Lung microvascular endothelial cell (primary cell): ENCODE measurements at regions not wholly inside any gene's neighbourhood (a gene's known extent, or its start where the extent isn't known, plus 50 kb on each side); places are given as distances from the start of the nearest gene placed in this dataset.
"Not testable (repeated sequence)": the region's sequence is repeated elsewhere in the genome, so short reads cannot be mapped to it uniquely, and the experiment has no call there.

Experiments used
- DNase-seq, 2 donors: peaks; one replicate each; pipeline versions ENCODE4 v3.0.0 to v3.0.0-alpha.2; 2010; ENCODE audit warnings: low read depth in 2 of 2

DNA sequence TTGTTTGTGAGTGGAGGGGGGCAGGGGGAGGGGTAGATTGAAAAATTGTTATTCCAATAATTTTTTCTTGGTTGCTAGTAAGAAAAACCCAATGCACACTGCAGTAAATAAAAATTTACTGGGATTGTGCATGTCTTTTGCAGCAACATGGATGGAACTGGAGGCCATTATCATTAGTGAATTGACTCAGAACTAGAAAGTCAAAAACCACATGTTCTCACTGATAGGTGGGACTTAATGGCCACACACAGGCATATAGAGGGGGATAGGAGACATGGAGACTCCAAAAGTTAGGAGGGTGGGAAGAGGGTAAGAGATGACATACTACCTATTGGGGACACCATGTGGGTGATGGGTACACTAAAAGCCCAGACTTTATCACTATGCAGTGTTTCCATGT lies 67.2 kb downstream of the BUB3 start:
- DNase-seq: no peak

DNA sequence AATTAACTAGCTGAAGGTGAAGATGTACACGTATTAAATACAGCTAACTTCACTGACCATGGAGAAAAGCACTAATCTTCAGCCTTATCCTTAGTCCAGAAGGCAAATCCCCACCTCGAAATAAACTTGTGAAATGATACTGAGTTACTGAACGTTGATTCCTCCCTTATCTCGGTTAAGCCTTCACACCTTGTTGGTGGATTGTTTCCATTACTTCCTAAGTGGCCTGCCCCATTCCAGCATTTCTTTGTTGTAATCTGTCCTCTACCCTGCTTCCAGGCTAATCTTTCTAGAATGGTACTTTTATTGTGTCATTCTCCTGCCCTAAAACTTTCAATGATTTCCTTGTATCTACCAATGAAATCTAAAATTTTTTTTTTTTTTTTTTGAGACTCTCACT lies 68.6 kb downstream of the BUB3 start:
- DNase-seq: no peak

DNA sequence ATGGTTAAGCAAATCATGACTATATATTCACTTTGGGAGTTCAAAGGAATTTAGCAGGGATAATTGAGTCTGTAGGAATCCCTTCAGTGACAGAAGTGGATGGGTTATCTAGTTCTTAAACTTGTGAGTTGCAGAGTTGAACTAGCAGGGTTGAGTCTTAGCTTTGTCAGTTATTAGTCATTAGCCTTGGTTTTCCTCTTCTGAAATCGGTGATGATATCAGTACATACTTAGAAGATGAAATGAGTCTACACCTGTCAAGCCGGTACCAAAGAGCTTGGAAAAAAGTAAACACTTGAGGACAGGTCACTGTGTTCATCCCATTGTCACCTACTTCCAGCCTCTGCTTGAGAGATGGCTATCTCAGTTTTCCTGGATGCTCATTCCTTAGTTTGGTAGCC lies 73.5 kb downstream of the BUB3 start:
- no peak for DNase-seq

DNA sequence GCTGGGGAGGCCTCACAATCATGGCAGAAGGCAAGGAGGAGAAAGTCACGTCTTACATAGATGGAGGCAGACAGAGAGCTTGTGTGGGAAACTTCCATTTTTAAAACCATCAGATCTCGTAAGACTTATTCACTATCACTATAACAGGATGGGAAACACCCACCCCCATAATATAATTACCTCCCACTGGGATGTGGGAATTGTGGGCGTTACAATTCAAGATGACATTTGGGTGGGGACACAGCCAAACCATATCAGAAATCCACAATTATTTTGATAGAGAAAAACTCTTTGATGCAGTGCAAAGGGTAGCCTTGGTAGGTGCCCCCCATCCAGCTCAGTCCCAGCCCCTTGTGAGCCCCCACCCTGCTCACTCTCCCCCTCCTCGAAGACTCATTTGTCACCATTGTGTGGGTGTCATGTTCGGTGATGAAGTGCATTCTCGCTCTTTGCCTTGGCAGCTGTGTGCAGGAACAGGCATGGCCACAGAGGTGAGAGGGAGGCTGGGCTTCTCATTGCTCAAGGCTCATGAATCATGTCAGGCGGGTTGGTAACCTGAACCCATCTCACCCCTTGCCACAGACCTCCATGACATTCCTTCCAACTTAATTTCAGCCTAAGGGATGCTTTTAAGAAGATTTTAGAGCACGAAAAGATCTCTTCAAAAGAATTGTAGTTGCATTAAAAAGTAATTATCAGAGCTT lies 75.9 kb downstream of the BUB3 start:
- no peak for DNase-seq

DNA sequence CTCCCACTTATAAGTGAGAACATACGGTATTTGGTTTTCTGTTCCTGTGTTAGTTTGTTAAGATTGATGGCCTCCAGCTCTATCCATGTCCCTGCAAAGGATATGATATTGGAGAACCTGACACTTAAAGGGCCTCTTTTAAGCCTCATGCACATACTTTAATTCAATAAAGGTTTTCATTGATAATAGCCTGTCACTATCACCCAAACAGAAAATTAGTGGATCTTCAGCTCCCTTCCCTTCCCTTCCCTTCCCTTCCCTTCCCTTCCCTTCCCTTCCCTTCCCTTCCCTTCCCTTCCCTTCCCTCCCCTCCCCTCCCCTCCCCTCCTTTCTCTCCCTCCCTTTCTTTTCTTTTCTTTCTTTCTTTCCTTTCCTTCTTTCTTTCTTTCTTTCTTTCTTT lies 78.7 kb downstream of the BUB3 start:
- not testable (repeated sequence) for DNase-seq

DNA sequence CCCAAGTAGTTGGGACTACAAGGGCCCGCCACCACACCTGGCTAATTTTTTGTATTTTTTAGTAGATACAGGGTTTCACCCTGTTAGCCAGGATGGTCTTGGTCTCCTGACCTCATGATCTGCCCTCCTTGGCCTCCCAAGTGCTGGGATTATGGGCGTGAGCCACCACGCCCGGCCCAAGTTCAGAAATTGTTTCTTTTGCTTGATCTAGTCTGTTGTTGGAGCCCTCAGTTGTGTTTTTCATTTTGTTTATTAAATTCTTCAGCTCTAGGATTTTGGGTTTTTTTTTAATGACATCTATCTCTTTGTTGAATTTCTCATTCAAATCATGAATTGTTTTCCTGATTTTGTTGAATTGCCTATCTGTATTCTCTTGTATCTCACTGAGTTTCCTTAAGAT lies 80.8 kb downstream of the BUB3 start:
- DNase-seq: not testable (repeated sequence)

DNA sequence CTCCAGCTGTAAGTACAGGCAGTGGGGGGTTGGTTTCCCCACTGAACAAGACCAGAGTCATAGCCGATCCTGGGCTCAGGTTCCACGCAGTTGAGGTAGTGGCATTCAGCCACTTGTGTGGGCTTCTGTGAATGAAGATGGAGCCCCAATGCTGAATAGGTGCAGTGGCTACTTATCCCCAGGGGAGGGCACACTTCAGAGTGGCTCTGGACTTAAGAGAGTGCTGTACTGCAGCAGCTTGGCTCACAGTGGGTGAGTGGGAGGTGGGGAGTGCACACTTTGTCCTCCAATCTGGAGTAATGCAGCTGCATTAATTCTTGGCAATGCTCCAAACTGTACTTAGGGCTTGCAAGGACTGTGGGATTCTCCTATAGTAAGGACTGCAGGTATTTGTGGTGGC lies 81.9 kb downstream of the BUB3 start:
- DNase-seq: peak in 1 of 2 donors; percentile 5

DNA sequence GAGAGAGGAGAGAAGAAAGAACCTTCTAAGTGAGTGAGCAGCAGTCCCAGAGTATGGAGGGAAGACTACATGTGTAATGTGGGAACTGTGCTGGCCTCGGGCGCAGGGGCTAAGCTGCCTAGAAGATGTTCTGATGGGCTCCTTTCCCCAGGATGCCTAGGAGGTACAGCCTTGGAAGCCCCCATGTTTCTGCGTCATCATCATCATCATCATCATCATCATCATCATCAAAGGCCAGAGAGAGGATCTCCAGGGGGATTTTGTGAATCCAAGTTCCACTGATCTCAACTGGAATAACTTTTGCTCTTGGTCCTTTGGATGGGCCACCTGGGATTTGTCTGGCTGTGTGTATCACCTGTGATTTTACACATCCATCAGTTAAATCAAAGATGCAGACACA lies 86.0 kb downstream of the BUB3 start:
- no peak for DNase-seq

DNA sequence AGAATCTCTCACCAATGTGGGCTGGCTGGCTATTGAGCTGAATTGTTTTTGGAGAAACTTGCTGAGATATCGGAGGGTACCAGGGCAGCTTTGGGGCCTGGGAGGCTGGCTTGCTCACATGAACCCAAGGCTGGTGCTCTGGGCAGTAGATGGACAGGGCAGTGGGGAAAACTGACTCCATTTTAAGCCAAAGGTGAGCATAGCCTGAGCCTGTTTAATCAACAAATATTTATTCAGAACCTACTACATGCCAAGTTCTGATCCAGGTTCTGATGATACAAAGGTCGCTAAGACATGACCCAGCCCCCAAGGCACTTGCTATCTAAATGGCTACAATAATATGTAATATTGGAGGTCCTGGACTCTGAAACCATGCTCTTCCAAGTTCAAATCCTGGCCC lies 86.6 kb downstream of the BUB3 start:
- DNase-seq: no peak

DNA sequence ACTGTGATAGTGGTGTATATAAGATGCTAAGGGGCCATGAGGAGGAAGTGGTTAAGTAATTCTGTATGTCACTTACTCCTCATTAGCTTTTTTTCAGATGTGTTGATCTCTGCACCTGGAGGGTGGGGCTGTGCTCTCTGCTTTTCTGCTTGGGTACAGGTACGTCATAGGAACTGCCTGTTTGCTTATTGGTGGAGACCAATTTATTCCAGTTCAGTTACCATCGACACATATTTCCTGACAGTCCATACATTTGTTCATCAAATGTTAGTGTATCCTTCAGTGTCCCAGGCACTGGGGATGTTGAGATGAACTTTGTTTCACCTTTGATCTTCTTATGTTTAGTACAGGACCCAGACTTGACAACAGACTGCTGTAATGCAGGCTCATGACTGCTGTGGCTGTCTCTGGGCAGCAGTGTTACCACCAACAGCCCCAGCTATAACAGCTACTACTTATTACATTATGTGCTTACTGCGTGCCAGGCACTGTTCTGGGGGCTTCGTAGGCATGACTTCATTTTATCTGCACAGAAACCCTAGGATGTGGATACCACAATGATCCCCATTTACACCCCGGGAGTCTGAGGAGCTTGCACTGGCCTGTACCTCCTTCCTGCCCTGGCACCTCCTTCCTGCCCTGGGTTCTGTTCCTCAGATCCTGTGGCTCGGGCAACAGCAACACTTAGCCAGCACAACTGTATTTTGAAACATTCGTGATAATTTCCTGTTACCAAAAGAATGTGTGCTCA lies 87.4 kb downstream of the BUB3 start:
- peak in 1 of 2 donors; percentile 34 for DNase-seq

DNA sequence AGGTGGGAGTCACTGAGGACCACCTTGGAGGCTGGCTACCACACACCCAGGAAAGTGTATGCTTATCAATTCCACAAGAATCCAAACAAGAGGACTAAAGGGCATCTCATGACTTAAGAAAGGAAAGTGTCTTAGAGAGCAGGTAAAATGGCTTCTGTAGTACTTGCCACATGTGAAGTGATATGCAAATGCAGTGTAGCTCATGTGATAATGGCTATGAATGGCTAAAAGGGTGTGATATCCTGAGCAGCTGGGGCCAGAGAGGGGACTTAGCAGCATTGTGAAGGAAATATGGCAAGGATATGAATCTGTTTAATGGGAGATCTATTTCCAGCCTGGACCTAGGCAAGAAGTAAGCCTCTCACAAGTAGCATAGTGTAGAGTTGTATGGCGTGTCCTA lies 90.5 kb downstream of the BUB3 start:
- DNase-seq: no peak

DNA sequence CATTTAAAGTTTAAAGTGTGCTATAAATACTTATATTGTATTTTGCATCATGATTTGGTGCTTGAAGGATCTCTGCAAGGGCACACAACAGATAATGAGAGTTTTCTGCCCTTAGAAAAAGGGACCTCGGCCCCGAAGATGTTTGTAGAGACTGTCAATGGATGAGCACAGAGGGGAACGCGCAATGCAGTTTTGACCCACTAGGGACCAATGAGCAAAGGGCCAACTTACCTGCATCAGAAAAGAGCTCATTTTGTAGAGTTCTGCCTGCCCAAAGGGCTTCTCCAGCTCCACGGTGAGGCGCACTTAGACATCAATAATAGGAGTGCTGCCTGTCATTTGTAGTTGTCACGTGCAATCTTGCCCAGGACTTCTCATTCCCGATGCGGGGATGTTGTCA lies 91.1 kb downstream of the BUB3 start:
- DNase-seq: no peak

DNA sequence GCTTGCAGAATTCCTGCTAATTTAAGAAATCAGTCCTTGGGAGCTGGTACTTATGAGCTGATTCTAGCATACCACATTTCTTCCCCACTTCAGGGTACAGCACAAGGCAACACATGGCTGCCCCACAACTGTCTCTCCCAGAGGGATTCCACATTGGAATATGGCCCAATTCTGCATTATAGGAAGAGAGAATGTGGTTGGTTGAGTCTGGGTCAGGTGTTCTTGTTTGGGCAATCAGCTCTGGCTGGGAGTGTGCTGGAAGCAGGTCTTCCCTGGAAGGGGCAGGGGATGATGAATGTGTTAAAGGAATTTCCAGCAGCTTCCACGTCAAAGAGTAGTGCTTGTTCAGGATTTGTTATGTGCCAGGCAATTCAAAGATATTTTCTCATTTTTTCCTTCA lies 95.7 kb downstream of the BUB3 start:
- DNase-seq: no peak

DNA sequence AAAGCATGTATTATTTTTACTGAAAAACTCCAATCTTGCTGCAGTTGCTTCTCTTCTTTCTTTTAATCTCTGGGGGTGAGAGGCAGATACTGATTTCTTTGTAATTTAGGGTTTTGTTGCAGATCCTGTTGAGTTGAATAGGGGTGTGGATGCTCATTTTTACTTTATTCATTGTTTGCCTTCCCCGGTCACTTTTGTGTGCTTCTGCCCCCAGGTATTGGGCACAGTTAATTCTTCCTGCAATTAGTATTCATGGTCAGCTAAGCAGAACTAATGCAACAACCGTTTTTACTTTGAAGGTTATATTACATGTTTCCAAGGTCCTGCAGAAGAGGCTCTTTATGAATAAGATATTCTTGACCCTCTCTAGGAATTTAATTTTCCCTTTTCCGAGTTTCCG lies 96.4 kb downstream of the BUB3 start:
- DNase-seq: no peak

DNA sequence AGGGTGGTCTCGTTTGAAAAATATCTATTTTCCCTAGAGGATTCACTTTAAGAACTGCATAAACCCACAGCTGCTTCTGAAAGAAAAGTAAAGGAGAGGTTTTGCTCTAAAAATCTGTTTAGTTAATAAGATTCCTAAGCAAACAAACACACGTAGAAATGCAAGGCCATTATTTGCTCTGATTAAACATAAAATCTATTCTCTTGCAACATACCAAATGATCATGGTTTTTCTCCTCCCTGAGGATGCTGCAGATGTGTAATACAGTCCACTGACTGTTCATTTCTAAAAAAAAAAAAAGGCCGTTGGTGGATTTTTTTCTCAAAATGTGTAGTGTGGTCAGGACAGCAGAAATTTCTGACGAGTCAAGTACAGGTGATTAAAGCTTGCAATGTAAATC lies 98.6 kb downstream of the BUB3 start:
- no peak for DNase-seq

DNA sequence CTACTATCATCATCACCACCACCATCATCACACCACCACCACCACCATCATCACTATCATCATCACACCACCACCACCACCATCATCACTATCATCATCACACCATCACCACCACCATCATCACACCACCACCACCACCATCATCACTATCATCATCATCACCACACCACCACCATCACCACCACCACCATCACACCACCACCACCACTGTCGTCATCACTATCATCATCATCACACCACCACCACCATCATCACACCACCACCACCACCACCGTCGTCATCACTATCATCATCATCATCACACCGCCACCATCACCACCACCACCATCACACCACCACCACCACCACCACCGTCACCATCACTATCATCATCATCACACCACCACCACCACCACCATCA lies 100.1 kb downstream of the BUB3 start:
- not testable (repeated sequence) for DNase-seq

DNA sequence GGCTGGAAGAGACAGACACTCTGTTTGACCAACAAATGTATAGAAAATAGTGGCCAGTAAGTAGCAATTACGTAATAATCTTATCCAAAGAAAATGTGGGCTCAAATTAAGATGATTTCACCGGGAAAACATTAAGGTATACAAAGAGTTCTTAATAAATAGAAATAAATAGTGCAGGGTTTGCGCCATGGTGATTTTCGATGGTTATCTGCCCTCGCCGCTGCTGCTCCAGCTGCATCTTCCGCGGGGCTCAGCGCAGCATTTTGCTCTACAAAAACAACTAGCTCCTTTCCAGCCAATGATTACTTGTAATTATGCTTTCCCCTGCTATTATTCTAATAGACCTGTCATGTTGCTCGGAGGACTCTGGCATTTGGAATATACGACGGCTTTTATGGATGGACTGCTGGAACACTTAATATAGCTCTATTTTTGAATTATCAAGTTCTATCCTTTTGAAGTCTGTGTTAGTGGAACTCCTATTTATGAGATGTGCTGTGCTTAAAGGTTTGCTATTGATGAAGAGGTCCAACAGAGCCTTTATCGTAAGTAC lies 103.8 kb downstream of the BUB3 start:
- no peak for DNase-seq

DNA sequence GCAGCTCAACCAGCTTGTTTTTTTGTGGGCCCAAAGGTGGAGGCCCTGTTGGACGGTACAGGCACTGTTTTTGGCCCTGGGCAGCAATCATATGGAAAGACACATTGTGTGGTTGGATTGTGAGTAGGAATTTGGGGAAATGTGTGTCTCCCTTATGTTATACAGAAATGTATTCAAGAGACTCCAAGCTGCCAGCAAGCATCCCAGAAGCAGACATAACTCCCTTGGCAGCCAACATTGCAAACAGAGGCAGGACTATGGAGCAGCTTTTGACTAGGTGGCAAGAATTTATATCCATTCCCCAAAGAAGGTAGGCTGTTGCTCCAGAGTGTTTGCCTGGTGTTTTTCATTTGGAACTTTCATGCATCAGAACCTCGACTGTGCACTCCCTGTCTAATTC lies 104.9 kb downstream of the BUB3 start:
- DNase-seq: no peak

DNA sequence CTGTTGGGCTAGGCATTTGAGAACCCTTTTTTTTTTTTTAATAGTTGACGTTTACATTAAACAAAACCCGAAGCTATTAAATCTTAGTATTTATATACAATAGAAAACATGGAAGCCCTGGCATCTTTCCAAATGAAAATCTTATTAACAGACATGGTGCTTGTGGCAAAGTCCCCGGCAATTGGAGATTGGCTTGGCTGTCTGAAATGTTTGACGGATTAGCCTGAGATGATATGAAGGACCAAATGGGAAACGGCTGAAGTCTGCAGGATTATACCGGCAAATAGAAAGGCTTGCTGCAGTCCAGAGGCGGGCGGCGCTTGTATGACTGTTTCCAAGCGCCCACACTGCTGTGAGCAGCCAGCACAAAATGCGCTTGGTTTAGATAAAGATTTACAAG lies 105.6 kb downstream of the BUB3 start:
- DNase-seq: no peak

DNA sequence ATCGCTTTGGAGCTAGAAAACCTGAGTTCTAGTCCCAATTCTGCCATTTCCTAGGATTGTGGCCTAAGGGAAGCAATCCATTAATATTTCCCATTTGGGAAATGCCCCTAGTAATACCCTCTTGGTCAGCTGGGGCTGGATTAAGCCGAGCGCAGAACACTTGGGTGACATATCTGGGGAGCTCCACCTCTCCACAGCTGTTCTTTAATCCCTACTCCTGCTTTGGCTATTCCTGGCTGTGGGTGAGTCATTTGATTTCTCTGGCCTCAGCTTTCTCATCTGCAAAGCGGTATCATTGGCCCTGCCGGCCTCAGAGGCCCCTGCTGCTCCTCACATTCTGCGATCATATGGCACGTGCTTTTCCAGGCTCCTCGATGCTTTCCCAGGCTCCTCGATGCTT lies 108.3 kb downstream of the BUB3 start:
- DNase-seq: no peak

DNA sequence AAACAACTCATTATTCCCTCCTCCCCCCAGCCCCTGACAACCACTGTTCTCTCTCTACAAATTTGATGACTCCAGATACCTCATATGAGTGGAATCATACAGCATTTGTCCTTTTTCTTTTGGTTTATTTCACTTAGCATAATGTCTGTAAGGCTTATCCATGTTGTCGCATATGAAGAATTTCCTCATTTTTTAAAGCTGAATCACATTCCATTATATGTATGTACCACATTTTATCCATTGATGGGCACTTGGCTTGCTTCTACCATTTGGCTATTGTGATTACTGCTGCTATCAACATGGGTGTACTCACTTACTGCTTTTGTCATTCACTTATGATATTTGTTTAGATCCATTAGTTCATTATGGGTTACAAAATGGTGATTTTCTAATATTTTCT lies 112.8 kb downstream of the BUB3 start:
- no peak for DNase-seq

DNA sequence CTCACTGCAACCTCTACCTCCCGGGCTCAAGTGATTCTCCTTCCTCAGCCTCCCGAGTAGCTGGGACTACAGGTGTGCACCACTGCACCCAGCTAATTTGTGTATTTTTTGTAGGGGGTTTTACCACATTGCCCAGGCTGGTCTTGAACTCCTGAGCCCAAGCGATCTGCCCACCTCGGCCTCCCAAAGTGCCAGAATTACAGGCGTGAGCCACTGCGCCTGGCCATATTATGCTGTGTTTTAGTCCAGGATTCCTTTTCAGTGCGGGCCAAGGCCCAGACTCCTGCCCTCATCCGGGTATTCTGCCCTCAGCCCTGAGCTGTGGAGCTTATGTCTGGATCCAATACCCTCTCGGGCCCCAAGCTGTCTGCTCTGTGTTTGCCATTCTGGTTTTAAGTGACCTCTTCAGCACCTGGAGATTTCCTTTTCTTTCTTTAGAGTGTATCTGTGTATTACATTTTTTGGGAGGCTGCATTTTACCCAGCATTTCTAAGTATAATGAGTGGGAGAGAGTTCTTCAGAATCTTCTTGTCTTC lies 114.9 kb downstream of the BUB3 start:
- no peak for DNase-seq

DNA sequence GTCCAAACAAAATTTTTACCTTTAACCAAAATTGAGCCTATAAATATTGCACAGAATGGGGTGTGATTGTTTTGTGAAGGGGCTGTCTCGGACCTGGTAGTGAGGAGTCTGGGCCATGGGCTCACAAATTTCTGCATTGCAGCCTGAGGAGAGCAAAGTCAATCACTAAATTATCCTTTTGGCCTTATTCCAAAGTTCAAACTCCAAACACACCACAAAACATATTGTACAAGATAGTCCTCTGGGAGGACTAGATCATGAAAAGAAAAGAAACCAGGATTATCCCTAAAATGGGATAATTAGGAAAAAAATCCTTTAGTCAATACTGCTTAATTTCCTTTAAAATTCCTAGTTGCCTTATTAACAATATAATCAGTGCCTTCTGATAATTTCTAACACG lies 115.5 kb downstream of the BUB3 start:
- no peak for DNase-seq
